D721Med (cell line): ENCODE measurements at regions not wholly inside any gene's neighbourhood (a gene's known extent, or its start where the extent isn't known, plus 50 kb on each side); places are given as distances from the start of the nearest gene placed in this dataset.

ENCODE experiments used
- DNase-seq: peaks from one replicate; pipeline ENCODE4 v3.0.0; 2011; ENCODE audit warnings: low spot score; ENCODE audit not compliant: insufficient read length
- FAIRE-seq: peaks from 2 replicates; lab custom pipeline; 2011; peaks lifted over from hg19 to GRCh38; lab: Jason Lieb, UNC
- CTCF ChIP-seq: IDR thresholded peaks from 2 replicates; pipeline ENCODE4 v1.5.1; 2012; ENCODE audit warnings: mild to moderate bottlenecking, control low read depth; ENCODE audit not compliant: insufficient read depth; ENCODE audit errors: missing control alignments

- no peak for DNase-seq
These were observed 603.5 kb upstream of the CITED2 start for GRCh38 chr6:139977887-139978332.

GRCh38 chr6:139973669-139974344, 599.4 kb upstream of the CITED2 start:
- no peak for DNase-seq
- no peak for FAIRE-seq
- TF ChIP-seq CTCF: no peak

More at GRCh38 chr6:139977887-139978332, 603.5 kb upstream of the CITED2 start:
- TF ChIP-seq CTCF: no peak
- no peak for FAIRE-seq

- DNase-seq: no peak
- no peak for FAIRE-seq
- TF ChIP-seq CTCF: no peak
These were observed 597.7 kb upstream of the CITED2 start for GRCh38 chr6:139972116-139972515.

- TF ChIP-seq CTCF: no peak
- FAIRE-seq (no peak), DNase-seq (no peak)
These were observed 596.1 kb upstream of the CITED2 start for GRCh38 chr6:139970591-139970991.

- DNase-seq: no peak
- no peak for FAIRE-seq
- no peak for TF ChIP-seq CTCF
These were observed 593.0 kb upstream of the CITED2 start for GRCh38 chr6:139967497-139967896.

GRCh38 chr6:139965393-139965792, 590.9 kb upstream of the CITED2 start:
- FAIRE-seq (no peak), DNase-seq (no peak)
- TF ChIP-seq CTCF: no peak

- no peak for DNase-seq
- FAIRE-seq: no peak
- no peak for TF ChIP-seq CTCF
These were observed 590.3 kb upstream of the CITED2 start for GRCh38 chr6:139964737-139965136.
